ENCODE measurements at regions not wholly inside any gene's neighbourhood (a gene's known extent, or its start where the extent isn't known, plus 50 kb on each side); places are given as distances from the start of the nearest gene placed in this dataset.

GRCh38 chr14:44215660-44216059 is 291.4 kb downstream of the FSCB start:
- no peak for DNase-seq
- H3K27ac ChIP-seq = no peak overlapping the region
- no peaks in the 10 kb centered on the region for H3K36me3 ChIP-seq
- H3K9me3 ChIP-seq = peaks cover 5 to 12% of the 10 kb centered on the region in 2 donors
- no peak overlapping the region for H3K4me3 ChIP-seq
- no peaks in the 10 kb centered on the region for H3K27me3 ChIP-seq
- no peak for TF ChIP-seq EP300 (IDR thresholded peaks at IDR 0.05; ENCODE audit: low read depth)
- TF ChIP-seq POLR2A (IDR thresholded peaks at IDR 0.05) = no peak
- no peak for TF ChIP-seq CTCF (IDR thresholded peaks at IDR 0.05)
- no peak for TF ChIP-seq POLR2AphosphoS5 (IDR thresholded peaks at IDR 0.05)
- intact Hi-C loops (cut with DNase I; ENCODE audit: low total_unique reads) = no loop called here
- H3K4me1 ChIP-seq = no peaks in the 10 kb centered on the region
- in situ Hi-C loops (cut with MboI; ENCODE audit: low pct_ligation_motif_present in 1 of 4, low pct_unique_long_range_greater_than_20kb in 1 of 4, low sequenced_read_pairs in 3 of 4) = no loop called here

- Histone ChIP-seq H3K4me1 (no peaks in the 10 kb centered on the region), H3K9me3 (peaks cover 4 to 5% of the 10 kb centered on the region in 2 donors), H3K27ac (no peak overlapping the region), H3K36me3 (no peaks in the 10 kb centered on the region), H3K4me3 (no peak overlapping the region), H3K27me3 (no peaks in the 10 kb centered on the region)
- no peak for DNase-seq
- in situ Hi-C loops (cut with MboI; ENCODE audit: low pct_ligation_motif_present in 1 of 4, low pct_unique_long_range_greater_than_20kb in 1 of 4, low sequenced_read_pairs in 3 of 4) = no loop called here
- WGBS, 2 donors (ENCODE audit: low coverage in 1 of 2) = 8 to 67% methylated on average over 2 of the region's 2 CpGs
- intact Hi-C loops (cut with DNase I; ENCODE audit: low total_unique reads) = no loop called here
- TF ChIP-seq POLR2AphosphoS5 (IDR thresholded peaks at IDR 0.05) = no peak
- no peak for TF ChIP-seq EP300 (IDR thresholded peaks at IDR 0.05; ENCODE audit: low read depth)
- TF ChIP-seq CTCF (IDR thresholded peaks at IDR 0.05) = no peak
- TF ChIP-seq POLR2A (IDR thresholded peaks at IDR 0.05) = no peak
These were observed 295.4 kb downstream of the FSCB start for GRCh38 chr14:44211718-44212117.

- Histone ChIP-seq H3K9me3 (no peaks in the 10 kb centered on the region), H3K27ac (no peak overlapping the region), H3K4me3 (no peak overlapping the region), H3K36me3 (no peaks in the 10 kb centered on the region), H3K4me1 (no peaks in the 10 kb centered on the region), H3K27me3 (no peaks in the 10 kb centered on the region)
- DNase-seq = no peak
- WGBS, 2 donors (ENCODE audit: low coverage in 1 of 2) = 47 to 55% methylated on average over 3 of the region's 3 CpGs
- no peak for TF ChIP-seq POLR2AphosphoS5 (IDR thresholded peaks at IDR 0.05)
- TF ChIP-seq CTCF (IDR thresholded peaks at IDR 0.05) = no peak
- TF ChIP-seq EP300 (IDR thresholded peaks at IDR 0.05; ENCODE audit: low read depth) = no peak
- TF ChIP-seq POLR2A (IDR thresholded peaks at IDR 0.05) = no peak
- intact Hi-C loops (cut with DNase I; ENCODE audit: low total_unique reads) (no loop called here), in situ Hi-C loops (cut with MboI; ENCODE audit: low pct_ligation_motif_present in 1 of 4, low pct_unique_long_range_greater_than_20kb in 1 of 4, low sequenced_read_pairs in 3 of 4) (no loop called here)
These were observed 302.8 kb downstream of the FSCB start for GRCh38 chr14:44204061-44204835.

GRCh38 chr14:44180975-44181374 is 326.1 kb downstream of the FSCB start:
- no peaks in the 10 kb centered on the region for H3K9me3 ChIP-seq
- 58 to 71% methylated on average over 1 of the region's 1 CpG for WGBS, 2 donors (ENCODE audit: low coverage in 1 of 2)
- H3K27me3 ChIP-seq = no peaks in the 10 kb centered on the region
- in situ Hi-C loops (cut with MboI; ENCODE audit: low pct_ligation_motif_present in 1 of 4, low pct_unique_long_range_greater_than_20kb in 1 of 4, low sequenced_read_pairs in 3 of 4) (no loop called here), intact Hi-C loops (cut with DNase I; ENCODE audit: low total_unique reads) (no loop called here)
- no peak for DNase-seq
- H3K4me3 ChIP-seq = no peak overlapping the region
- TF ChIP-seq CTCF (IDR thresholded peaks at IDR 0.05) (no peak), POLR2AphosphoS5 (IDR thresholded peaks at IDR 0.05) (no peak), EP300 (IDR thresholded peaks at IDR 0.05; ENCODE audit: low read depth) (no peak), POLR2A (IDR thresholded peaks at IDR 0.05) (no peak)
- H3K27ac ChIP-seq = no peak overlapping the region
- no peaks in the 10 kb centered on the region for H3K4me1 ChIP-seq
- no peaks in the 10 kb centered on the region for H3K36me3 ChIP-seq
